IPS-20b (cell line): ENCODE measurements at regions not wholly inside any gene's neighbourhood (a gene's known extent, or its start where the extent isn't known, plus 50 kb on each side); places are given as distances from the start of the nearest gene placed in this dataset.

Experiments used
- H3K27ac ChIP-seq: one replicate; pipeline ENCODE4 v1.5.1; 2013; ENCODE audit warnings: low read length
- H3K27me3 ChIP-seq: 2 replicates; pipeline ENCODE4 v1.6.1; 2013; ENCODE audit warnings: mild to moderate bottlenecking, low read length, inconsistent platforms; ENCODE audit not compliant: insufficient read depth
- H3K36me3 ChIP-seq: 2 replicates; pipeline ENCODE4 v1.6.1; 2013; ENCODE audit warnings: low read depth, mild to moderate bottlenecking, inconsistent platforms, low read length, moderate library complexity; ENCODE audit not compliant: insufficient read depth
- H3K4me1 ChIP-seq: 2 replicates; pipeline ENCODE4 v1.6.1; 2013; ENCODE audit warnings: mild to moderate bottlenecking, control low read depth, inconsistent platforms, low read length, moderate library complexity; ENCODE audit not compliant: insufficient read depth
- H3K4me3 ChIP-seq: 2 replicates; pipeline ENCODE4 v1.5.1; 2013; ENCODE audit warnings: mild to moderate bottlenecking, low read length, inconsistent platforms
- H3K9ac ChIP-seq: 2 replicates; pipeline ENCODE4 v1.6.1; 2013; ENCODE audit warnings: low read depth, mild to moderate bottlenecking, inconsistent platforms, low read length, moderate library complexity
- H3K9me3 ChIP-seq: 2 replicates; pipeline ENCODE4 v1.6.1; 2013; ENCODE audit warnings: mild to moderate bottlenecking, low read depth, low read length, inconsistent platforms; ENCODE audit not compliant: insufficient read depth

DNA sequence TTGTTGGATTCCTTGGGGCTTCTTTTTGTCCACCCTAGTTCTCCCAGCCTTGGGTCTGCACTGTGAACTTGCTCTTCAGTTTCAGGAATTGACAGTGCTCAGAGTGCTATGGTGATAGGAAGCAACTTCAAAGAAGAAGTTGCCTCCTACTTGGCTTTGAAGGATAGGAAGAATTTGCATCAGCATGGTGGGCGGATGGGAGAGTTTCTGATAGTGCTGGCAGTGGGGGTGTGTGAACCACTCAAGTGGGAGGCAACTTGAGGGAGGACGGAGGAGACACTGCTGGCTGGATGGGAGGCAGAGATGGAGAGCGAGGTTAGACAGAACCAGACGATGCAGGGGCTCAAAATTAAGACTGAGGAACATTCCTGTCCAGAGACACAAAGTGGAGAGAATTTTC is 164.4 kb upstream of the SKOR2 start:
- no peak overlapping the region for H3K9ac ChIP-seq
- no peaks in the 10 kb centered on the region for H3K36me3 ChIP-seq
- no peaks in the 10 kb centered on the region for H3K9me3 ChIP-seq
- peaks cover 55% of the 10 kb centered on the region for H3K27me3 ChIP-seq
- peaks cover 4% of the 10 kb centered on the region for H3K4me1 ChIP-seq
- H3K27ac ChIP-seq = no peak overlapping the region
- H3K4me3 ChIP-seq = no peak overlapping the region

DNA sequence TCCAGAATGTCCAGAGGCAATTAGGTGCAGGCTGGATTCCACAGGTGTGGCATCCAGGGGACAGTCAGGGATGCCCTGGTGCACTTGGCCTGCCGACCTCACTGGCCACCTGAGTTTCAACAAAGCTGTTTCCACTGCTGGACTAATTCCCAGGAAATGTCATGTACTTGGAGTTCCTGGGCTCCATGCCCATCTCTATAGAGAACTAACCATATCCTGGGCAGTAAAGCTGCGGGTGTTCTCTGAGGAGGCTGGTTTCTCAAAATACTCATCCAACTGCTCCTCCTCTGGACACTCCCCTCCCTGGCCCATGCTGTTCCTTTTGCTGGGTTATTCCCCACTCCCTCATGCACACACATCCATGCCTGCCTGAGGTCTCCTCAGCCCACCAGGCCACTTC is 161.9 kb upstream of the SKOR2 start:
- H3K27me3 ChIP-seq = peaks cover 30% of the 10 kb centered on the region
- no peak overlapping the region for H3K4me3 ChIP-seq
- no peaks in the 10 kb centered on the region for H3K9me3 ChIP-seq
- H3K9ac ChIP-seq = no peak overlapping the region
- H3K4me1 ChIP-seq = peaks cover 4% of the 10 kb centered on the region
- no peak overlapping the region for H3K27ac ChIP-seq
- no peaks in the 10 kb centered on the region for H3K36me3 ChIP-seq

DNA sequence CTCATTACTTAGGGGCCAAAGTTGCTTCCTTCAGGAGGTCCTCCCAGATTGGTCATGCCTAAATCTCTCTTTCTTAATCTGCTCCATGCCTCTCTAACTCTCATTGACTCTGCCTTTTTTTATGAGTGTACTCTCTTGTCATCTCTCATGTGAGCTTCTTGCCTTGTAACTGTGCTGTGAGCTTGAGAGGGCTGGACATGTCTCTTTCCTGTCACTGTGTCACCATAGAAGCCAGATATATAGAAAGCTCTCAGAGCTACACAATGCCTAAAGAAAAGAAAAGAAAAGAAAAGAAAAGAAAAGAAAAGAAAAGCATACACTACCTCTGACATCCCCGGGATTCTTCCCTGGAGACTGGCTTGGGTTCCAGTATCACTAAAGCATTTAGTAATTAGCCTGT is 161.5 kb upstream of the SKOR2 start:
- Histone ChIP-seq H3K4me1 (peaks cover 4% of the 10 kb centered on the region; the same call in 1 of the 2 replicates), H3K27ac (no peak overlapping the region), H3K4me3 (no peak overlapping the region), H3K9ac (no peak overlapping the region), H3K27me3 (peaks cover 26% of the 10 kb centered on the region), H3K36me3 (no peaks in the 10 kb centered on the region), H3K9me3 (no peaks in the 10 kb centered on the region)

DNA sequence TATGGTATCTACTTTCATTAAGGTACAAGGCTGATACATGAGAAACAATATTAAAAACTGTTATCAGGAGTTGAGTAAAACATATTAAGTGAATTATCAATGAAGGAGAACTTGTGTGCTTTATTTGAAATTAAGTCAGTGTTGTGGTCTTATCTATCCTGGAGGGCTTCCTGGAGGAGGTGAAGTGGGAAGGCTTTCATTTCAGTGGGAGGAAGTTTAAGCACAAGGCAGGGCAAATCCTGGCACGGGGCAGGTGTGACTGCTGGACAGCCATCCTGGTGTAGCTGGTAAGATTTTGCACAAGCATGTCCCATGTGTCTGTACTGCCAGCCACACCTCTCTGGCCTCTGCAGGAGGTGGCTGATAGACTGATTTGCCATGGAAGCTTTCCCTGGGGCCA is 159.7 kb upstream of the SKOR2 start:
- H3K27ac ChIP-seq = no peak overlapping the region
- peaks cover 4% of the 10 kb centered on the region; the same call in 1 of the 2 replicates for H3K4me1 ChIP-seq
- no peak overlapping the region for H3K4me3 ChIP-seq
- no peaks in the 10 kb centered on the region for H3K36me3 ChIP-seq
- H3K9me3 ChIP-seq = no peaks in the 10 kb centered on the region
- H3K27me3 ChIP-seq = peaks cover 12% of the 10 kb centered on the region; the same call in 1 of the 2 replicates
- no peak overlapping the region for H3K9ac ChIP-seq

DNA sequence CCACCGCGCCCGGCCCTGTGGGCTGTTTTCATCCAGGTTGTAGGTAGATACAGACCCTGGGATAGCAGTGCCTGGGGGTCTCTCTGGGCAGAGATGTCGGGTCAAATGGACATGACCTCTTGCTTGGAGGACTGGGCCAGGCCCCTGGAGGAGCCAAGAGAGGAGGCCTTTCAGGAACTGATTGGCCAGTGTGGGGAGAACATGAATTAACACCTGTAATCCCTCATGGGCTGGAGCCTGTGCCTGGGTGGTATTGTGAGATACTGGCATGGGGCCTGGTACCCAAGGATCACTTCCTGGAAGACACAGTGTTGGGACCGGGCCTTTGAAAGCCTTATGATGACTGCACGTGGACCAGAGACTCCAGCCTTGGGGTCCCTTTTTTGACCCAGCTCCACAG is 158.7 kb upstream of the SKOR2 start:
- H3K9me3 ChIP-seq = no peaks in the 10 kb centered on the region
- H3K4me1 ChIP-seq = peaks cover 7% of the 10 kb centered on the region; the same call in 1 of the 2 replicates
- no peak overlapping the region for H3K27ac ChIP-seq
- H3K27me3 ChIP-seq = peaks cover 5% of the 10 kb centered on the region; the same call in 1 of the 2 replicates
- no peak overlapping the region for H3K4me3 ChIP-seq
- no peaks in the 10 kb centered on the region for H3K36me3 ChIP-seq
- no peak overlapping the region for H3K9ac ChIP-seq

DNA sequence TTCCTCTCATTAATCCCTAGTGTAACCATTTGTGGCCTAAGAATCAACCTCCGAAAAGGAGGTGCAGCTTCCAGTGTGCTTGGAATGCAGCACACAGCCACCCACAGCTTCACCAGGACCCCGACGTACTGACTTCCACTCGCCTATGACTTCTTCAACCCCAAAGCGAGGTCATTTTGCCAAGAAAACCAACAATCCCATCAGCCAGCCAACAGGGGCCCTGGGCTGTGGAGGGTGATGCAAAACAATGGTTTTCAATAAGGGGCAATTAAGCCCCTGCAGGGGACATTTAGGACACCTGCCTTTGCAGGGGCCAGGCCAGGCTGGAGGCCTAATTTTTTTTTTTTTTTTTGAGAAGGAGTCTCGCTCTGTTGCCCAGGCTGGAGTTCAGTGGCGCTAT is 158.1 kb upstream of the SKOR2 start:
- Histone ChIP-seq H3K27ac (no peak overlapping the region), H3K4me3 (no peak overlapping the region), H3K9me3 (no peaks in the 10 kb centered on the region), H3K27me3 (peaks cover 5% of the 10 kb centered on the region; the same call in 1 of the 2 replicates), H3K9ac (no peak overlapping the region), H3K4me1 (peaks cover 12% of the 10 kb centered on the region; the same call in 1 of the 2 replicates), H3K36me3 (no peaks in the 10 kb centered on the region)

DNA sequence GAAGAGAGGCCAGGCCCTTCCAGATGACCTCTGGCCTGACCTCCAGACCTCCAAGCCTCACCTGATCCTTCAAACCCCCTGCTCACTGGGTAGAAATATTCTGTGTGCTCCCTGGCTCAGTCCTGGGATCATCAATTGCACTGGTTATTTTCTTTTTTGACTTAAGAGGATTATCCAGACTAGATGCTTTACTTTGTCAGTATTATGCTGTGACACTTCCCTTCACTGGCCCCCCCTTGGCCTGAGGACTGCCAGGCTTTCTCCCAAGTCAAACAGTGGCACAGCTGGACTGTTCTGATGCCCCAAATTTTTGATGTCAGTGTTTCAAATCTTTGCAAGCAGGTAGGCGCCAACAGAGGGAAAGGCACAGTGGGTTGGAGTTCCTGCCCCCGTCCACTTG is 156.3 kb upstream of the SKOR2 start:
- Histone ChIP-seq H3K4me3 (no peak overlapping the region), H3K27me3 (peaks cover 4% of the 10 kb centered on the region; the same call in 1 of the 2 replicates), H3K9ac (no peak overlapping the region), H3K36me3 (no peaks in the 10 kb centered on the region), H3K9me3 (no peaks in the 10 kb centered on the region), H3K27ac (no peak overlapping the region), H3K4me1 (peaks cover 12% of the 10 kb centered on the region; the same call in 1 of the 2 replicates)

DNA sequence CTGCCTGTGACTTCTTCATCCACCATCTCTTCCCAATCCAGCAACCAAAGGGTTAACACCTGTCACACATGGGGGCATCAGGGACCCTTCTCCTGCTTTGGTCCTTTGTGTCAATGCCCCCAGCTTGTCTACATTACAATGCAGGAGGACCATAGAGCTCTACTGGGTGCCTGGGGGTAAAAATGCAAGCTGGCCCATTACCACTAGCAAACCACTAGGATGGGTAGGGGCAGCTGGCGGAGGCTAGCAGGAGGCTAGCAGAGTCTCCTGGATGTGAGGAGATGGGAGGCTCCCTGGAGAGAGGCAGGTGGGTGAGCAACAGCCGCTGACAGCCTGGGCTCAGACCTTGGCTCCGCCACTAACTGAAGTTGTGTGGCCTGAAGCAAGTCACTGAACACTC is 153.4 kb upstream of the SKOR2 start:
- Histone ChIP-seq H3K4me3 (0 out of 2 replicates have a peak overlapping the region, but pooled peaks have one; percentile 18), H3K9me3 (no peaks in the 10 kb centered on the region), H3K36me3 (no peaks in the 10 kb centered on the region), H3K4me1 (peaks cover 12% of the 10 kb centered on the region; the same call in 1 of the 2 replicates), H3K9ac (no peak overlapping the region), H3K27ac (no peak overlapping the region), H3K27me3 (no peaks in the 10 kb centered on the region)

DNA sequence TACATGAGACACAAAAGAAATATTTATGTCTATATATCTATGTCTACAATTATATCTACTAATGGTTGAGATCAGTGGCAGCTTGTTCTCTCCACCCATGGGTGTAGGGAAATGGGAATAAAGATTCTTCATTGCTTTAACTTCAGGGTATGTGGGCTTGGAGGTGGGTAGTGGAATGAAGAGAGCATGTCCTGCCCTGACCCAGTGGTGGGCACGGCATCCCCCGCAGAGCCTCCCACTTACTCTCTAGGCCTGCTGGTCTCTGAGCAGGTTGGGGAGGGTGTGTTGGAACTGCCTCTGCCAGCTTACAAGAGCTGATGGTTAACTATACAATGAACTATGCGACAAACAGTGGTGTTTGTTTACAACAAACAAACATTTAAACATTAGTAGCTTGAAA is 152.5 kb upstream of the SKOR2 start:
- Histone ChIP-seq H3K4me3 (no peak overlapping the region), H3K9ac (no peak overlapping the region), H3K36me3 (no peaks in the 10 kb centered on the region), H3K27me3 (no peaks in the 10 kb centered on the region), H3K27ac (no peak overlapping the region), H3K4me1 (peaks cover 8% of the 10 kb centered on the region; the same call in 1 of the 2 replicates), H3K9me3 (no peaks in the 10 kb centered on the region)

DNA sequence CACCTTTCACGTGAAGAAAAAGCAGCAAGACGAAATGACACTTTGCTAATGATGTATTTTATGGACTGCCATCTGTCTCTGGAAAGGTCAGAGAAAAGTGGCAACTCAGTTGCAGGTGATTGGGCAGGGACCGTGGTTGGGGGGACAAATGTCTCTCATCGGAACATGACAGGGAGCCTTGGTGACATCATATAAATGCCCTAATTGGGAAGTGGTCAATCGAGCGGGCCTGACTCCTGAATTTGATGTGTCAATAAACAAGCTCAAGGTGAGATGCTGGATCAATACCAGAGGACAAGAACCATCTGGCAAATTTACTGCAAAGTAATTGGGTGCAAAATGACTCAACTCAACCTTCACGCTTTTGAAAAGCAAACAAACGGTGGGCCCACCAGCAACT is 151.9 kb upstream of the SKOR2 start:
- H3K27ac ChIP-seq = no peak overlapping the region
- no peaks in the 10 kb centered on the region for H3K9me3 ChIP-seq
- H3K9ac ChIP-seq = no peak overlapping the region
- peaks cover 8% of the 10 kb centered on the region; the same call in 1 of the 2 replicates for H3K4me1 ChIP-seq
- H3K27me3 ChIP-seq = no peaks in the 10 kb centered on the region
- no peak overlapping the region for H3K4me3 ChIP-seq
- no peaks in the 10 kb centered on the region for H3K36me3 ChIP-seq

DNA sequence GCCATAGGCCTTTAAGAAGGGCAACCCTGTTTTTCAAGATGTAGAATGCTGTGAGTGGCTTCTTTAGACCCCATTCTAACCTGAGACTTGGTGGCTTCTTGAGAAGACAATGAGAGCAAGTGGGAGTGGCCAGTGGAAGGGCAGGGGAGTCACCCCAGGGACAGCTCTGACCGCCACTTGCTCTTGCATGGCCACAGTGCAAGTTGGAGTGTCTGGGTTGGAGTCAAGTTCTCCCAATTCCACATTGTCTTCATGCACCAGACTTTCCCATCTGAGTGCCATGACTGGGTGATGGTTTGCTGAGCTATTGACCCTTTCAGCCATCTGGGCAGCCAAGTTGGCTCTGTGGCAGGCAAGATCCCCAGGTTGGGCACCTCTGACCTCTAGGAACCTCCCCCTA is 148.0 kb upstream of the SKOR2 start:
- Histone ChIP-seq H3K4me1 (no peaks in the 10 kb centered on the region; the same call in 1 of the 2 replicates), H3K36me3 (no peaks in the 10 kb centered on the region), H3K4me3 (no peak overlapping the region), H3K27me3 (no peaks in the 10 kb centered on the region), H3K9ac (no peak overlapping the region), H3K9me3 (no peaks in the 10 kb centered on the region), H3K27ac (no peak overlapping the region)

DNA sequence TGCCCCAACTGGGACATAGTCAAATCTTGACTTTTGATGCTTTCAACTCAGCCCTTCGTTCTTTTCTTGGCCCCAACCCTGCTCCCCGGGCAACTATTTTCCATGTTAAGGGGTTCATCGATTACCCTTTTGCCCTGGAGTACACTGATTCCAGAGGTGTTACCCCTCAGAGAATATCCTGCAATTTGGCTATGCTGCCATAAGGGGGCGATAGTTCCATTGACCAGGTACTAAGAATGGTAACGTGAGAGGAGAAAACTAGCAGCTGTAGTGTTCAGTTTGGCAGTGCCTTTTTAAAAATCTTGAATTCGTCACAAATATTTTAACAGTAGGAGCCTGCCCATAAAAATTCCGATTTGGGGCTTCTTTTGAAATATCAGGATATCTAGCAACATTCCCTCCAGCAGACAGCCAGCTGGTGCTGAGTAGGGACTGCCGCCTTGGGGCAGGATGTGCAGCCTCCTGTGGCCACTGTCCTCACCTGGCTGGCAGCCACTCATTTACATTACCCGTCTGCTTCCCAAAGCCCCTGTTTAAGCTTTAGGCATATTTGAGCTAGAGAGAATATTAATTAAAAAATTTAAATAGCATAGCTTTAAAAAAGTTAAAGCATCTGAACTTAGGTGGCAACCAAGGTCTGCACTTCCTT is 146.3 kb upstream of the SKOR2 start:
- H3K4me3 ChIP-seq = no peak overlapping the region
- no peaks in the 10 kb centered on the region for H3K36me3 ChIP-seq
- no peaks in the 10 kb centered on the region for H3K9me3 ChIP-seq
- no peaks in the 10 kb centered on the region for H3K4me1 ChIP-seq
- H3K27ac ChIP-seq = no peak overlapping the region
- H3K27me3 ChIP-seq = no peaks in the 10 kb centered on the region
- no peak overlapping the region for H3K9ac ChIP-seq
